ENCODE measurements at regions not wholly inside any gene's neighbourhood (a gene's known extent, or its start where the extent isn't known, plus 50 kb on each side); places are given as distances from the start of the nearest gene placed in this dataset.
A peak's percentile ranks its signal among the peaks of the same experiment; 100 is the strongest.

- H3K9me3 ChIP-seq, result no peaks in the 10 kb centered on the region
- no peaks in the 10 kb centered on the region for H3K4me1 ChIP-seq
- H3K27me3 ChIP-seq, result no peaks in the 10 kb centered on the region
- ATAC-seq (ENCODE audit: low FRiP score in 2 of 2) (no peak), DNase-seq (no peak)
- no peak overlapping the region for H3K4me3 ChIP-seq
- no peaks in the 10 kb centered on the region for H3K36me3 ChIP-seq
- TF ChIP-seq EP300 (IDR thresholded peaks at IDR 0.05), result no peak
- TF ChIP-seq CTCF (IDR thresholded peaks at IDR 0.05), result no peak
- TF ChIP-seq POLR2AphosphoS5 (IDR thresholded peaks at IDR 0.05), result no peak
- TF ChIP-seq POLR2A (IDR thresholded peaks at IDR 0.05), result no peak
- WGBS, 2 donors, result 63 to 67% methylated on average over 2 of the region's 2 CpGs
- no peak overlapping the region for H3K27ac ChIP-seq
These were observed 515.4 kb upstream of the ZNF717 start for GRCh38 chr3:76300746-76301145.

DNA sequence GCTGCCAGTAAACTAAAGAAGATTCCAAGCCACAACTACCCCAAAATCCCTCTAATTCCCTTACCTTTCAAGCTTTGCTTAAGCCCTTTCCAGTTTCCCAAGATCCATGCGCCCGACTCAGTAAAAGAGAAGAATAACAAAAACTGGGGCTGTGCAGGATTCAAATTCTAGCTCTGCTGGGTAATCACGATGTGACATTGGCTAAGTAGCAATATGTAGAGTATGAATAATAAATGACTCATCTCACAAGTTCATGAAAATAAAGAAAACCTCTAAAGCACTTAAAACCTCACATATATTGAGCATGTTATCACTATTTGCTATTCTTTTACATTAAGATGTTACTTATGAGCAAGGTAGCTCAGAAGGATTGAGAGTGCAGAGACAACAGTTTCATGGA is 522.2 kb upstream of the ZNF717 start:
- ATAC-seq (ENCODE audit: low FRiP score in 2 of 2) (no peak), DNase-seq (no peak)
- Histone ChIP-seq H3K9me3 (no peaks in the 10 kb centered on the region), H3K4me3 (no peak overlapping the region), H3K27me3 (no peaks in the 10 kb centered on the region), H3K4me1 (no peaks in the 10 kb centered on the region), H3K27ac (no peak overlapping the region), H3K36me3 (no peaks in the 10 kb centered on the region)
- TF ChIP-seq CTCF (IDR thresholded peaks at IDR 0.05) (no peak), POLR2AphosphoS5 (IDR thresholded peaks at IDR 0.05) (no peak), EP300 (IDR thresholded peaks at IDR 0.05) (no peak), POLR2A (IDR thresholded peaks at IDR 0.05) (no peak)
- 86 to 93% methylated on average over 3 of the region's 3 CpGs for WGBS, 2 donors

DNA sequence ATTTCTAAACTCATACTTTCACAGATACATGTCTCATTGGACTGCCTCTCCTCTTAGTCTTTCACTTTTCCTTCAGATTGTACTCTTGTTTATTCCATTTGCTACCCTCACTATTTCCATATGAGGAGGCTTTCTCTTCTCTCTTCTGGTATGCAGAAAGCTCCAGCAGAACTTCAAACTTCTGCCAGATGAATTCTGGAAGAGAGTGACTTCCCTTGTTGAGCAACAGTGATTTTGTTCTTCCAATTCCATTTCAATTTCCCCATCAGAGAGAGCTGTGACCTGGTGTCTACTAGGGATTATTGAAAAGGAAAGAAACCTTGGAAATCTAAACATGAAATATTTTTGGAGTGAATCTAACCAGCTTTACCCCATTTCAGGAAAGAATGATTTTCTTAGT is 523.2 kb upstream of the ZNF717 start:
- TF ChIP-seq POLR2AphosphoS5 (IDR thresholded peaks at IDR 0.05) (no peak), EP300 (IDR thresholded peaks at IDR 0.05) (no peak), CTCF (IDR thresholded peaks at IDR 0.05) (no peak), POLR2A (IDR thresholded peaks at IDR 0.05) (no peak)
- no peaks in the 10 kb centered on the region for H3K4me1 ChIP-seq
- H3K4me3 ChIP-seq, result no peak overlapping the region
- ATAC-seq (ENCODE audit: low FRiP score in 2 of 2) (peak in 1 of 2 donors; percentile 46), DNase-seq (no peak)
- H3K9me3 ChIP-seq, result no peaks in the 10 kb centered on the region
- no peaks in the 10 kb centered on the region for H3K27me3 ChIP-seq
- no peaks in the 10 kb centered on the region for H3K36me3 ChIP-seq
- no peak overlapping the region for H3K27ac ChIP-seq

- WGBS, 2 donors, result 58 to 65% methylated on average over 8 of the region's 8 CpGs
- Histone ChIP-seq H3K4me3 (no peak overlapping the region), H3K4me1 (no peaks in the 10 kb centered on the region), H3K27me3 (no peaks in the 10 kb centered on the region), H3K27ac (no peak overlapping the region), H3K36me3 (no peaks in the 10 kb centered on the region), H3K9me3 (no peaks in the 10 kb centered on the region)
- no peak for TF ChIP-seq CTCF (IDR thresholded peaks at IDR 0.05)
- TF ChIP-seq POLR2A (IDR thresholded peaks at IDR 0.05), result no peak
- no peak for TF ChIP-seq EP300 (IDR thresholded peaks at IDR 0.05)
- no peak for TF ChIP-seq POLR2AphosphoS5 (IDR thresholded peaks at IDR 0.05)
- ATAC-seq (ENCODE audit: low FRiP score in 2 of 2) (peak in 1 of 2 donors; percentile 55), DNase-seq (no peak)
These were observed 524.7 kb upstream of the ZNF717 start for GRCh38 chr3:76310089-76310488.

DNA sequence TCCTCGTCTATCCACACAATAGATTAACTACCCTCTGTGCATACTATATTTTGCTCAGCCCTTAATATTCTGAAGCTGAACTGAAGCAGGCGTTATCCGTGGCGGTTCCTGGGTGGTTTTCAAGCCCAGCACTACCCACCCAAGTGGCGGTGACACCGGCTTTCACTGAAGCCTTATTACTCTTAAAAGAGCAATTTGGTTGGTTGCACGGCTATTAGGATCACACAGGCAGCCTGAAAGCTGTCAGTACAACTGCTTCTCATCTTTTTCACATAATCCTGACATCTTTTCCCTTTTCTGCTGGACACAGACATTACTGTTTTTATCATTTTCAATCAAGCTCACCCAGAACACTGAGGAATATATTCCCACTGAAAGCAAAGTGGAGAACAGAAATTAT is 525.3 kb upstream of the ZNF717 start:
- Histone ChIP-seq H3K4me1 (no peaks in the 10 kb centered on the region), H3K36me3 (no peaks in the 10 kb centered on the region), H3K27ac (peak overlapping the region in 1 of 4 donors; percentile 49), H3K4me3 (peak overlapping the region in 3 of 4 donors; percentile 7 to 32 (median 23)), H3K27me3 (no peaks in the 10 kb centered on the region), H3K9me3 (no peaks in the 10 kb centered on the region)
- 65 to 72% methylated on average over 7 of the region's 7 CpGs for WGBS, 2 donors
- ATAC-seq (ENCODE audit: low FRiP score in 2 of 2) (peak in 1 of 2 donors; percentile 38), DNase-seq (no peak)
- no peak for TF ChIP-seq EP300 (IDR thresholded peaks at IDR 0.05)
- no peak for TF ChIP-seq POLR2A (IDR thresholded peaks at IDR 0.05)
- no peak for TF ChIP-seq CTCF (IDR thresholded peaks at IDR 0.05)
- no peak for TF ChIP-seq POLR2AphosphoS5 (IDR thresholded peaks at IDR 0.05)
